ENCODE measurements at regions not wholly inside any gene's neighbourhood (a gene's known extent, or its start where the extent isn't known, plus 50 kb on each side); places are given as distances from the start of the nearest gene placed in this dataset.

DNA sequence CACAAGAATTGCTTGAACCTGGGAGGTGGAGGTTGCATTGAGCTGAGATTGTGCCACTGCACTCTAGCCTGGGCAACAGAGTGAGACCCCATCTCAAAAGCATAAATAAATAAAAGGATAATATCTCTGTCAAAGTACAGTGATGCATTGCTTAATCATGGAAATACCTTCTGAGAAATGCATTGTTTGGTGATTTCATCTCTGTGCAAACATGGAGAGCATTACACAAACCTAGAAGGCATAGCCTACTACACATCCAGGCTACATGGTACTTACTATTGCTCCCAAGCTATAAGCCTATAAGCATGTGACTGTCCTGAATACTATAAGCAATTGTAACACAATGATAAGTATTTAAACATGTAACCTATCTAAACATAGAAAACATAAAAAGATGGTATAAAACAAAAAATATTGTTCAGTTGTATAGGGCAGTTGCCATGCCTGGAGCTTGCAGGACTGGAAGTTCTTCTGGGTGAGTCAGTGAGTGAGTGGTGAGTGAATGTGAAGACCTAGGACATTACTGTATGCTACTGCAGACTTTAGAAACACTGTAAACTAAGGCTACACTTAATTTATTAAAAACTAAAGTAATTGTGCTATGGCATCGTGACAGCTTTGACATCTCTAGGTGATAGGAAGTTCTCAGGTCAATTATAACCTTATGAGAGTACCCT, 93.6 kb upstream of the SNRPN start:
- H3K27ac Mint-ChIP-seq, result no peak overlapping the region
- H3K36me3 Mint-ChIP-seq (ENCODE audit: low read depth), result peaks cover 4% of the 10 kb centered on the region
- peaks cover 5% of the 10 kb centered on the region for H3K27me3 Mint-ChIP-seq (ENCODE audit: low read depth, poor library complexity)
- peaks cover 27% of the 10 kb centered on the region for H3K9me3 Mint-ChIP-seq
- H3K4me1 Mint-ChIP-seq, result peaks cover 34% of the 10 kb centered on the region
- DNase-seq, result no peak
- no peak overlapping the region for H3K4me3 Mint-ChIP-seq
- TF ChIP-seq, protein P1, sequence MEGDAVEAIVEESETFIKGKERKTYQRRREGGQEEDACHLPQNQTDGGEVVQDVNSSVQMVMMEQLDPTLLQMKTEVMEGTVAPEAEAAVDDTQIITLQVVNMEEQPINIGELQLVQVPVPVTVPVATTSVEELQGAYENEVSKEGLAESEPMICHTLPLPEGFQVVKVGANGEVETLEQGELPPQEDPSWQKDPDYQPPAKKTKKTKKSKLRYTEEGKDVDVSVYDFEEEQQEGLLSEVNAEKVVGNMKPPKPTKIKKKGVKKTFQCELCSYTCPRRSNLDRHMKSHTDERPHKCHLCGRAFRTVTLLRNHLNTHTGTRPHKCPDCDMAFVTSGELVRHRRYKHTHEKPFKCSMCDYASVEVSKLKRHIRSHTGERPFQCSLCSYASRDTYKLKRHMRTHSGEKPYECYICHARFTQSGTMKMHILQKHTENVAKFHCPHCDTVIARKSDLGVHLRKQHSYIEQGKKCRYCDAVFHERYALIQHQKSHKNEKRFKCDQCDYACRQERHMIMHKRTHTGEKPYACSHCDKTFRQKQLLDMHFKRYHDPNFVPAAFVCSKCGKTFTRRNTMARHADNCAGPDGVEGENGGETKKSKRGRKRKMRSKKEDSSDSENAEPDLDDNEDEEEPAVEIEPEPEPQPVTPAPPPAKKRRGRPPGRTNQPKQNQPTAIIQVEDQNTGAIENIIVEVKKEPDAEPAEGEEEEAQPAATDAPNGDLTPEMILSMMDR (IDR thresholded peaks at IDR 0.05), result no peak

DNA sequence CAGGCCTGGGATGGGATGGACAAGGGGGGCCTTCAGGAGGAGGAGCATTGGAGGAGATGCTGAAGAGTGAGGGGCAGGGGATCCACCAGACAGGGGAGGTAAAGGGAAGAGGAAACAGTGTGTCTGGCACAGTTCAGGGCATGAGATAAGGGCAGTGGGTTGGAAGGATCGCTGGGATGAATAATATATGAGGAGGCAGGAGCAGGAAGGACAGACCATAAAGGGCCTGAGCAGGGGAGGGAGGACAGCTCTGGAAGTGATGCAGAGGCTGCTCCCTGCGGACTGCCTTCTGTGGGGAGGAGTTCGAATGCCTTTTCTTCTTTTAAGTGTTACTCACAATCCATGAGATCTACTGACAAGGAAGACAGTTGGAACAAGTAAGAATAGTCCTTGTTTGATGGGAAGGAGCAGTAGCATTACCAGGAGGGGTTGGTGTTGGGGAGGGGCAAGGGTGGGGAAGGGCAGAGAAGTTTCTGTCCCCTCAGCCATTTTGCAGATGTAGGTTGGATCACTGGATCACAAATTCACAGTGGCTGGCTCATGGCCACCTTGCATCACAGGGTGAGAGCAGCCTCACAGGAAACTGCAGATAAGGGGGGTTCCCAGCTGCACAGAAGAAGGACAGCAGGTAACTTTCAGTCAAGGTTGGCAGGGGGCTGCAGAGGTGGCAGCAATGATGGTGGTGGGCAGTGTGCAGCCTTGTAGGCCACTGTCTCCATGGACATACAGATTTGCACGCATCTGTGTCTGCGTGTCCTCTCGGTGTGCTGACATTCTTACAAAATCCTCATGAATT, 91.9 kb upstream of the SNRPN start:
- H3K4me3 Mint-ChIP-seq, result no peak overlapping the region
- H3K27me3 Mint-ChIP-seq (ENCODE audit: low read depth, poor library complexity), result no peaks in the 10 kb centered on the region
- H3K4me1 Mint-ChIP-seq, result peaks cover 25% of the 10 kb centered on the region
- peaks cover 30% of the 10 kb centered on the region for H3K9me3 Mint-ChIP-seq
- H3K36me3 Mint-ChIP-seq (ENCODE audit: low read depth), result peaks cover 11% of the 10 kb centered on the region
- H3K27ac Mint-ChIP-seq, result no peak overlapping the region
- no peak for DNase-seq
- TF ChIP-seq, protein P1 (IDR thresholded peaks at IDR 0.05), result no peak

DNA sequence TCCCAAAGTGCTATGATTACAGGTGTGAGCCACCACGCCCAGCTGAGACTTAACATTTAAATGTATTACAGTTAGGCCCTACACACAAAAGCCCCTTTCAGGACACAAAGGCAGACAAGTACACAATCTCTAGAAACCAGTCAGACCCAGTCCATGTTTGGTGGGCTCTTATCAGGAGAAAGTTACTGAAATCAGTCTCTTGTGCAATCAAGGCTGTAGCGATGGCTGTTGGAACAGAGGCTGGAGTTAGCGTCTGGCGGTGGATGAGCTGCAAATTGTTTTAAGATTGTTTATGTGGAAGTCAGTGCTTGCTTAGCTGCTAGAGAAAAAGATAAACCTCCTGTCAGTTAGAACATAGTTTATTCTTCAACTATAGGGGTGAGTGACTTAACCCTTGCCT, 89.5 kb upstream of the SNRPN start:
- H3K9me3 Mint-ChIP-seq, result peaks cover 31% of the 10 kb centered on the region
- TF ChIP-seq, protein P1 (IDR thresholded peaks at IDR 0.05), result no peak
- H3K27ac Mint-ChIP-seq, result peak overlapping the region; percentile 37

DNA sequence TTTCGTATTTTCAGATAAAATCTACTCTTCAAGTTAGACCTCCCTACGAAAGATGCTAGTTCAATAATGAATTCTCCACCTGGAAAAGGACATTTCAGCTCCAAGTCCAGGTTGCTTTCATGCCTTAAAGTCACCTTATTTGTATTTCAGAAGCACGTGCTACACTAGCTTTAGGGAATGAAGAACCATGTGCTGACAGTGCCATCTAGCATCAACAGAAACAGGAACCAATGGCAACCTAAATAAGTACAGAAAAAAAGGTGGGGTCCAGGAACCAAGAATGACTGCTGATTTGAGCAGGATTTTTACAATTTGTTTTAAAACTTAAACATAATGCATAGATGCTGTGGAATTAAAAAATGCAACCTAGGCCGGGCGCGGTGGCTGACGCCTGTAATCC, 77.6 kb upstream of the SNRPN start:
- H3K9me3 Mint-ChIP-seq, result peaks cover 74% of the 10 kb centered on the region
- DNase-seq, result no peak
- H3K4me1 Mint-ChIP-seq, result no peaks in the 10 kb centered on the region
- TF ChIP-seq, protein P1 (IDR thresholded peaks at IDR 0.05), result no peak
- peaks cover 50% of the 10 kb centered on the region for H3K36me3 Mint-ChIP-seq (ENCODE audit: low read depth)
- no peaks in the 10 kb centered on the region for H3K27me3 Mint-ChIP-seq (ENCODE audit: low read depth, poor library complexity)
- H3K4me3 Mint-ChIP-seq, result no peak overlapping the region
- H3K27ac Mint-ChIP-seq, result no peak overlapping the region

More for the DNA sequence above, 89.5 kb upstream of the SNRPN start:
- DNase-seq, result no peak
- H3K4me1 Mint-ChIP-seq, result peaks cover 12% of the 10 kb centered on the region
- peaks cover 17% of the 10 kb centered on the region for H3K36me3 Mint-ChIP-seq (ENCODE audit: low read depth)
- no peaks in the 10 kb centered on the region for H3K27me3 Mint-ChIP-seq (ENCODE audit: low read depth, poor library complexity)
- H3K4me3 Mint-ChIP-seq, result no peak overlapping the region

DNA sequence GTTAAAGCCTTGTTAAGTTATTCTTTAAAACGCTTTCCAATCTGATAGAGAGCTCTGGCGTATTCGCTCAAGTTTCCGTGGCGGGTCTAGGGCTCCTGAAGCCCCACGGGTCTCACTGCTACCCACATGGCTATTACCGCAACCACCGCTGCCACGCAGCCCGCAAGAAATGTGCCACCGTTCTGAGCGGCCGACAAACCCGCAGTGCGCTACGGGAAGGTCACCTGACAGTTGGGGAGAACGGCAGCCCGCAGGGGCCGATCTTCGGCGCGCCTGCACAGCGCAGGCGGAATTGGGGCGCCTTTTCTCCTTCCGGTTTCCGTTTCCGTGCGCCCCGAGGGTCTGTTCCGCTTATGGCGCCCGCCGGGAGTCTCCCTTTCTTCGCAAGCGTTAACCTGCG, 76.6 kb upstream of the SNRPN start:
- Mint-ChIP-seq H3K27me3 (ENCODE audit: low read depth, poor library complexity) (no peaks in the 10 kb centered on the region), H3K9me3 (peaks cover 74% of the 10 kb centered on the region), H3K36me3 (ENCODE audit: low read depth) (peaks cover 50% of the 10 kb centered on the region), H3K27ac (no peak overlapping the region), H3K4me3 (no peak overlapping the region), H3K4me1 (no peaks in the 10 kb centered on the region)
- no peak for DNase-seq
- TF ChIP-seq, protein P1 (IDR thresholded peaks at IDR 0.05), result no peak

Measured in nephron progenitor cell (in vitro differentiated cells).